ENCODE measurements at regions not wholly inside any gene's neighbourhood (a gene's known extent, or its start where the extent isn't known, plus 50 kb on each side); places are given as distances from the start of the nearest gene placed in this dataset.

DNA sequence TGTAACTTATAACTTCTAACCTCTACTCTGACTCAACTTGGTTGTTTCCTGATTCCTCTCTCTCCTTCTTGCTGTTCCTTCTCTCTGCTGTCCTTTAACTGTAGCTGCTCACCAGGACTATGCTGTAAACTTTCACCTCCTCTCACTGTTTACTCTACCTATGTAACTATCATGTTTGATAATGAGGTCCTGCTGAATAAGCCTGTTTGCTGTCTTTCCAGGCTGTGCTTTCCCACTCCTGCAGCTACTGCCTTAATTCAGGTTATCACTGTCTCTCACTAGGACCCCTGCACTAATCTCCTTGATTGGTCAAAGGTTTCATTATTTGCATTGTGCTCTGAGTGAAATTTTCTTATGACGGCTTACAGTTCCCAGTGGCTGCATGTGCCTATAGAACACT lies 633.9 kb upstream of the PTBP2 start:
- TF ChIP-seq, protein P1, sequence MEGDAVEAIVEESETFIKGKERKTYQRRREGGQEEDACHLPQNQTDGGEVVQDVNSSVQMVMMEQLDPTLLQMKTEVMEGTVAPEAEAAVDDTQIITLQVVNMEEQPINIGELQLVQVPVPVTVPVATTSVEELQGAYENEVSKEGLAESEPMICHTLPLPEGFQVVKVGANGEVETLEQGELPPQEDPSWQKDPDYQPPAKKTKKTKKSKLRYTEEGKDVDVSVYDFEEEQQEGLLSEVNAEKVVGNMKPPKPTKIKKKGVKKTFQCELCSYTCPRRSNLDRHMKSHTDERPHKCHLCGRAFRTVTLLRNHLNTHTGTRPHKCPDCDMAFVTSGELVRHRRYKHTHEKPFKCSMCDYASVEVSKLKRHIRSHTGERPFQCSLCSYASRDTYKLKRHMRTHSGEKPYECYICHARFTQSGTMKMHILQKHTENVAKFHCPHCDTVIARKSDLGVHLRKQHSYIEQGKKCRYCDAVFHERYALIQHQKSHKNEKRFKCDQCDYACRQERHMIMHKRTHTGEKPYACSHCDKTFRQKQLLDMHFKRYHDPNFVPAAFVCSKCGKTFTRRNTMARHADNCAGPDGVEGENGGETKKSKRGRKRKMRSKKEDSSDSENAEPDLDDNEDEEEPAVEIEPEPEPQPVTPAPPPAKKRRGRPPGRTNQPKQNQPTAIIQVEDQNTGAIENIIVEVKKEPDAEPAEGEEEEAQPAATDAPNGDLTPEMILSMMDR (IDR thresholded peaks at IDR 0.05; ENCODE audit: low read depth, low read length, missing input control) = no peak
- TF ChIP-seq MAX (IDR thresholded peaks at IDR 0.05) (no peak), TAF1 (conservative IDR thresholded peaks at IDR 0.05) (no peak), RAD21 (IDR thresholded peaks at IDR 0.05) (no peak), GABPA (IDR thresholded peaks at IDR 0.05 in 1 of 2, conservative IDR thresholded peaks at IDR 0.05 in 1 of 2) (no peak), SP1 (IDR thresholded peaks at IDR 0.05) (no peak), YY1 (IDR thresholded peaks at IDR 0.05) (no peak)
- TF ChIP-seq, protein P2, sequence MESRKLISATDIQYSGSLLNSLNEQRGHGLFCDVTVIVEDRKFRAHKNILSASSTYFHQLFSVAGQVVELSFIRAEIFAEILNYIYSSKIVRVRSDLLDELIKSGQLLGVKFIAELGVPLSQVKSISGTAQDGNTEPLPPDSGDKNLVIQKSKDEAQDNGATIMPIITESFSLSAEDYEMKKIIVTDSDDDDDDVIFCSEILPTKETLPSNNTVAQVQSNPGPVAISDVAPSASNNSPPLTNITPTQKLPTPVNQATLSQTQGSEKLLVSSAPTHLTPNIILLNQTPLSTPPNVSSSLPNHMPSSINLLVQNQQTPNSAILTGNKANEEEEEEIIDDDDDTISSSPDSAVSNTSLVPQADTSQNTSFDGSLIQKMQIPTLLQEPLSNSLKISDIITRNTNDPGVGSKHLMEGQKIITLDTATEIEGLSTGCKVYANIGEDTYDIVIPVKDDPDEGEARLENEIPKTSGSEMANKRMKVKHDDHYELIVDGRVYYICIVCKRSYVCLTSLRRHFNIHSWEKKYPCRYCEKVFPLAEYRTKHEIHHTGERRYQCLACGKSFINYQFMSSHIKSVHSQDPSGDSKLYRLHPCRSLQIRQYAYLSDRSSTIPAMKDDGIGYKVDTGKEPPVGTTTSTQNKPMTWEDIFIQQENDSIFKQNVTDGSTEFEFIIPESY (IDR thresholded peaks at IDR 0.05) = no peak

Measured in liver (tissue), 3 donors.